ENCODE measurements at regions not wholly inside any gene's neighbourhood (a gene's known extent, or its start where the extent isn't known, plus 50 kb on each side); places are given as distances from the start of the nearest gene placed in this dataset.

- no peak for DNase-seq
Measured at GRCh38 chr4:73001885-73002284, 67.6 kb downstream of the COX18 start.

GRCh38 chr4:72997409-72997808 is 72.1 kb downstream of the COX18 start:
- DNase-seq: peak; percentile 7

GRCh38 chr4:72994670-72995069 is 74.8 kb downstream of the COX18 start:
- DNase-seq: no peak

GRCh38 chr4:72993876-72994275 is 75.6 kb downstream of the COX18 start:
- no peak for DNase-seq

- no peak for DNase-seq
Measured at GRCh38 chr4:72991873-72992272, 77.6 kb downstream of the COX18 start.

DNA sequence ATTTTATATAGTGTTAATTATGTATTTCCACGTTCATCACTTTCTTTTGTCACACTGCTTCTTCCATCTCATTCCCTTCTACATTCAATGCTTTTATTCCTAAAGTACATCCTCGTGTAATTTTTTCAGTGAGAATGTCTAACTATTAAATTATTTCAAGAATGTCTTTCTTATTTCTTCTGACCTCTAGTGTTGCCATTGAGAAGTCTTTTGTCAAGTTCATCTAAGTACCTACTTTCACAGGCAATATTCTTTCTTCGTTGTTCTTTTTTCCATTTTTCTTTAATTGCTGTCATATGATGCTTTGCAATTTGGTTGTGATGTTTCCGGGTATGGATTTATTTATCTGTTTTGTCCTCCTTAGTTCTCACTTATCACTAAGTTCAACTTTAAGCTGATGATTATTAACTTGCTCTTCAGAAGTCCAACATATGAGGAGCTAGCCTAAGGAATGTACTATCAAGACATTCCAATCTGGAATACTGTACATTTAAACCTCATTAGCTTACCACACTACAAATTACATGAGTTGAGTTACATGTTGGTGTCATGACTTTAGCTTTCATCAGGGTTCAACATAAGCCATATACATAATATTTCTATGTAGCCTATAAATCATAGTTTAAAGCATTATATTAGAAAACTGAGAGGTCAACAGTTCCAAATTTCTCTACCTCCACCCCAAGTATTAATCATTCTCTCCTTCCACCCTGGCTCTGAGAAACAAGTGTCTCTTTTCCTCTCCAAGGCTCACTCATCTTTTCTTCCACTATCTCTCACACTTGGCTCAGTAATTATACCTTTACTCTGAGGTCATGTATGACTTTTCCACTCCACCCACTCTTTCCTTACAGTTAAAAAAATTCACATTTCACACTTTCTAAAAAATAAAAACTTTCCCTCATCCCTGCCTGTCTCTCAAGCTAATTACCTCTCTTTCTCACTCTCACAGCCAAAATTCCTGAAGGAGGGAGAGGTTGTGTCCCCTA is 81.5 kb downstream of the COX18 start:
- DNase-seq: no peak

GRCh38 chr4:72984351-72984750 is 85.2 kb downstream of the COX18 start:
- DNase-seq: no peak

- no peak for DNase-seq
Measured at GRCh38 chr4:72983709-72984108, 85.8 kb downstream of the COX18 start.

GRCh38 chr4:72977936-72978485 is 91.5 kb downstream of the COX18 start:
- DNase-seq: no peak

- no peak for DNase-seq
Measured at GRCh38 chr4:72975488-72975784, 94.1 kb downstream of the COX18 start.

DNA sequence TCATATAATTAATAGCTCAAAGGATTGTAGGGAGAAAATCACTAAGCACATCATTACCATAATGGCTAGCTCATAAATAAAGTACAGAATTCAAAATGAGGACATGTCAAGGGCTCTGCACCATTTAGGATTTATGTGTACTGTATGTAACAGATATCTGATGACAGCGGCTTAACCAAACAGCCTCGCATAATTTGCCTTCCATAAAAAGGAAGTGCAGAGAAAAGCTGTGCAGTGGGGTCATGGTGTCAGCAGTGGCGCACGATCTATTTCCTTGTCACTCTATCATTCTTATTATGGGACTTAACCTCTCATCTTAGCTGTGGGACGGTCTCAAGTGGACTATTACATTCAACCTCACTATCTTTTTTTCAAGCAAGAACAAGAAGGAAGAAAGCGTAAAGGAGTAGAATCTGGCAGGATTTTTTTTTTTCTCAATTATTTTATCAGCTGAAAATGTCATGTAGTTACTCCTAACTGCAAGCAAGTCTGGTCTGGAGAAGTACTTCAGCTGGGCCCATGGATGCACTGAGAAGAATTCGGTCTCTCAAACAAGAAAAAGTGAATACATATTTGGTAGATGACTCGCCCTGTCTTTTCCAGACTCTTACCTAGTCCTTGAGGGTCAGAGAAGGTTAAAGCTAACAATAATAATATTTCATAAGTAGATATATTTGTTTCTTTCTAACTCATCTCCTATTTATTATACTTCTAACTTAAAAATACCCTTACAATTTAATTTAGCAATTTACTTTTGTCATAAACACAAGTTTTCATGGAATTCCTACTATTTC is 94.6 kb downstream of the COX18 start:
- peak; percentile 65 for DNase-seq

DNA sequence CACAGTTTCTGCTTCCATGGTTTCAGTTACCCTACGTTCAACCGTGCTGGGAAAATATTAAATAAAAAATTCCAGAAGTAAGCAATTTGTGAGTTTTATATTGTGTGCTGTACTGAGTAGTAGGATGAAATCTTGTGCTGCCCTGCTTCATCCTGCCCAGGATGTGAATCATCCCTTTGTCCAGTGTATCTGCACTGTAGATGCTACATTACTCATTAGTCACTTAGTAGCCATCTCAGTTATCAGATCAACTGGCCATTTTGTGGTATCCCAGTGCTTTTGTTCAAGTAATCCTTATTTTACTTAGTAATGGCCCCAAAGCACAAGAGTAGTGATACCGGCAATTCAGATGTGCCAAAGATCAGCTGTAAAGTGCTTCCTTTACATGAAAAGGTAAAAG is 97.9 kb downstream of the COX18 start:
- peak; percentile 22 for DNase-seq

GRCh38 chr4:72970756-72971155 is 98.8 kb downstream of the COX18 start:
- DNase-seq: no peak

GRCh38 chr4:72969976-72970375 is 99.5 kb downstream of the COX18 start:
- no peak for DNase-seq

DNA sequence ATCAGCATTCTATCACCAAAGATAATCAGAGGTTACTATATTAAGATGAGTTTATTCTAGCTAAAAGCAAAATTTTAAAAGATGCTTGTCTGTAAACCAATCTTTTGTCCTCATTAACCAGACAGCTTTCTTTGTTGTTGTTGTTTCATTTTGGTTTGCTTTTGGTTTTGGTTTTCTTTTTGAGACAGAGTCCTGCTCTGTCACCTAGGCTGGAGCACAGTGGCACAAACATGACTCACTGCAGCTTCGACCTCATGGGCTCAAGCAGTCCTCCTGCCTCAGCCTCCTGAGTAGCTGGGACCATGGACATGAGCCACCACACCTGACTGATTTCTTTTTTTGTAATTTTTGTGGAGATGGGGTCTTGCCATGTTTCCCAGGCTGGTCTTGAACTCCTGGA is 102.9 kb downstream of the COX18 start:
- no peak for DNase-seq

DNA sequence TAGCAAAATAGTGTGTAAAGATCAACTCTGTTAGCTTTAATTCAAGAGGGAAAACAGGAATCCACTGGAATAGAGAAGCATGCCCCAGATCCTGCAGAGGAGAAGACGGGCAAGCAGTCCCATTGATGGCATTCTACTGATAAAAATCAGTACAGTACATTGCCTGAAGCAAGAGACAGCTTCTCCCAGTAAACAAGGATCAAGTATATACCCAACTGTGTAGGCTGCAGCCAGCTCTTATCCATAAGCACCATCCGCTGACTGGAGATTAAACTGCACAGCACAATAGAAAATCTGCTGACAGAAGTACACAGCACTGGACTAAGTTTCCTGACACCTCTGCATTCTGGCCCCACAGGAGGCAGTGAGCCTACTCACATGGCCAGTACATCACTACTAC is 110.1 kb downstream of the COX18 start:
- DNase-seq: no peak

GRCh38 chr4:72954811-72955210 is 114.7 kb downstream of the COX18 start:
- DNase-seq: no peak

DNA sequence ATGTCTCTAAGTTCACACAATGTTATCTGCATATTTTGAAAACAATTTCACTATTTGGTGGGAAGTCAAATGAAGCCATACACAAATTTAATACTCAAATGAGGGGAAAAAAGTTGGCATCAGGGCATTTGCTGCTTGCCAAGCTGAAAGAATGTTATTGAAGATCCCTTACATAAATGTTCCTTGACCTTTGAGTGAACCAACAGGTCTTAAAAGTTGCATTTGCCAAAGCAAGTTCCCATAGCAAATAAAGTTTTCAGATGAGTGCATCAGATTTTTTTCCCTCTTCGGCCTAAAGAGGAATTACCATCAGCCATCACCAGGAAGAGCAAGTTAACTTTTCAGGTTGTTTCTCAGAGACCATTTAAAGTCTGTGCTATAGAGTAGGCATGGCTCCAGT is 115.9 kb downstream of the COX18 start:
- DNase-seq: no peak

- no peak for DNase-seq
Measured at GRCh38 chr4:72951628-72952027, 117.9 kb downstream of the COX18 start.

GRCh38 chr4:72951147-72951546 is 118.4 kb downstream of the COX18 start:
- DNase-seq: no peak

- no peak for DNase-seq
Measured at GRCh38 chr4:72948080-72948479, 121.4 kb downstream of the COX18 start.

- no peak for DNase-seq
Measured at GRCh38 chr4:72945719-72946336, 123.7 kb downstream of the COX18 start.

GRCh38 chr4:72942565-72942964 is 127.0 kb downstream of the COX18 start:
- DNase-seq: peak; percentile 33

Measured in hematopoietic multipotent progenitor cell treated with erythropoietin and hydrocortisone succinate and interleukin-3 and kit ligand, for 4 days (in vitro differentiated cells).